SK-N-SH (cell line): ENCODE measurements at regions not wholly inside any gene's neighbourhood (a gene's known extent, or its start where the extent isn't known, plus 50 kb on each side); places are given as distances from the start of the nearest gene placed in this dataset.

Experiments used
- CTCF ChIA-PET: fragments of 300-600, 350-600 bp; formaldehyde crosslinking; extraction: SDS; loops from one replicate; lab custom pipeline; 2021; lab: Yijun Ruan, JAX
- POLR2A ChIA-PET: fragments of 350-600 bp; sonication (Branson Sonifier 250); formaldehyde crosslinking; extraction: SDS; loops from one replicate; lab custom pipeline; 2020; ENCODE audit warnings: antibody characterized with exemption, inconsistent platforms; lab: Yijun Ruan, JAX
- DNase-seq: peaks from one replicate; pipeline ENCODE4 v3.0.0; 2012
- H2AFZ ChIP-seq: fragments of 200-600 bp; sonication (generic); 2 replicates; pipeline ENCODE4 v1.8.1; 2016; ENCODE audit warnings: antibody characterized with exemption, mild to moderate bottlenecking, low read depth
- H3F3A ChIP-seq: fragments of 200-600 bp; sonication (generic); replicated peaks from 2 replicates; pipeline ENCODE3; 2016; ENCODE audit warnings: antibody characterized with exemption, mild to moderate bottlenecking; ENCODE audit not compliant: insufficient read depth
- H3K27ac ChIP-seq, 2 experiments: fragments of 200-500 bp in 1 of 2; fragments of 200-600 bp in 1 of 2; sonication (Bioruptor generic) in 1 of 2; sonication (generic), shearing (Covaris generic) in 1 of 2; 2 replicates each; pipeline versions ENCODE4 v1.5.1 to v1.6.1; 2014 to 2016; ENCODE audit warnings: low read depth in 2 of 2, inconsistent platforms in 1 of 2, low read length in 1 of 2, mild to moderate bottlenecking in 1 of 2, mixed read lengths in 1 of 2
- H3K27me3 ChIP-seq: fragments of 200-600 bp; sonication (generic), shearing (Covaris generic); 2 replicates; pipeline ENCODE4 v1.6.1; 2016; ENCODE audit warnings: mixed run types; ENCODE audit not compliant: insufficient read depth
- H3K36me3 ChIP-seq, 2 experiments: fragments of 200-500 bp in 1 of 2; fragments of 200-600 bp in 1 of 2; sonication (Bioruptor generic) in 1 of 2; sonication (generic) in 1 of 2; replicated peaks in 1 of 2; 2 replicates each; pipeline versions ENCODE3 to v1.5.1; 2014 to 2016; ENCODE audit warnings: low read length in 1 of 2, mild to moderate bottlenecking in 1 of 2; ENCODE audit not compliant: insufficient read depth in 2 of 2, control insufficient read depth in 1 of 2
- H3K4me1 ChIP-seq, 2 experiments: fragments of 200-500 bp in 1 of 2; fragments of 200-600 bp in 1 of 2; sonication (Bioruptor generic) in 1 of 2; sonication (generic), shearing (Covaris generic) in 1 of 2; 2 replicates each; pipeline versions ENCODE4 v1.5.1 to v1.6.1; 2014 to 2016; ENCODE audit warnings: low read depth in 1 of 2, low read length in 1 of 2, mixed run types in 1 of 2; ENCODE audit not compliant: insufficient read depth in 2 of 2, control insufficient read depth in 1 of 2
- H3K4me2 ChIP-seq: fragments of 200-600 bp; sonication (generic), shearing (Covaris generic); 2 replicates; pipeline ENCODE4 v1.6.1; 2017; ENCODE audit warnings: mixed run types
- H3K4me3 ChIP-seq, 2 experiments: fragments of 200-500 bp in 1 of 2; fragments of 200-600 bp in 1 of 2; sonication (Bioruptor generic) in 1 of 2; sonication (generic), shearing (Covaris generic) in 1 of 2; 2 replicates each; pipeline versions ENCODE4 v1.5.1 to v1.8.1; 2014 to 2016; ENCODE audit warnings: low read depth in 2 of 2, inconsistent platforms in 1 of 2, low read length in 1 of 2, mild to moderate bottlenecking in 1 of 2, mixed read lengths in 1 of 2, moderate library complexity in 1 of 2
- H3K79me2 ChIP-seq: fragments of 200-600 bp; sonication (generic); 2 replicates; pipeline ENCODE4 v1.8.1; 2017; ENCODE audit warnings: mild to moderate bottlenecking; ENCODE audit not compliant: insufficient read depth
- H3K9ac ChIP-seq: fragments of 200-600 bp; sonication (generic); 2 replicates; pipeline ENCODE4 v1.6.1; 2017; ENCODE audit warnings: mixed run types
- H3K9me2 ChIP-seq: fragments of 200-600 bp; sonication (generic); 2 replicates; pipeline ENCODE4 v1.6.1; 2017; ENCODE audit warnings: mixed run types
- H3K9me3 ChIP-seq: fragments of 200-600 bp; sonication (generic); 2 replicates; pipeline ENCODE4 v1.6.1; 2017; ENCODE audit warnings: mixed run types, mild to moderate bottlenecking, moderate library complexity
- H4K20me1 ChIP-seq: fragments of 200-600 bp; sonication (generic); 2 replicates; pipeline ENCODE4 v1.6.1; 2017; ENCODE audit warnings: mild to moderate bottlenecking, mixed run types; ENCODE audit not compliant: insufficient read depth
- CHD2 ChIP-seq: fragments of 150-350 bp; IDR thresholded peaks from 2 replicates; pipeline ENCODE4 v1.6.1; 2018; ENCODE audit warnings: low read length; ENCODE audit not compliant: partially characterized antibody
- EZH2phosphoT487 ChIP-seq: fragments of 200-600 bp; sonication (generic); IDR thresholded peaks from 2 replicates; pipeline ENCODE4 v1.6.1; 2017; ENCODE audit warnings: low read depth, mixed run types, mild to moderate bottlenecking, antibody characterized with exemption, moderate library complexity, borderline replicate concordance
- FOSL2 ChIP-seq: IDR thresholded peaks from 2 replicates; pipeline ENCODE4 v1.4.0; 2012; ENCODE audit warnings: low read depth, mild to moderate bottlenecking, moderate library complexity, borderline replicate concordance
- FOXM1 ChIP-seq: IDR thresholded peaks from 2 replicates; pipeline ENCODE4 v1.4.0; 2012; ENCODE audit warnings: low read depth, mild to moderate bottlenecking
- GABPA ChIP-seq: IDR thresholded peaks from 2 replicates; pipeline ENCODE4 v1.4.0; 2012; ENCODE audit warnings: low read depth, mild to moderate bottlenecking
- IRF3 ChIP-seq: fragments of 150-350 bp; IDR thresholded peaks from 2 replicates; pipeline ENCODE4 v1.6.1; 2016; ENCODE audit warnings: mild to moderate bottlenecking, low read depth, low read length
- JUND ChIP-seq: IDR thresholded peaks from 2 replicates; pipeline ENCODE4 v1.4.0; 2012
- MEF2A ChIP-seq: IDR thresholded peaks from 2 replicates; pipeline ENCODE4 v1.4.0; 2012; ENCODE audit warnings: low read depth, borderline replicate concordance
- MXI1 ChIP-seq: IDR thresholded peaks from 2 replicates; pipeline ENCODE4 v1.6.1; 2012; ENCODE audit warnings: mild to moderate bottlenecking, low read depth, low read length, improper control_type of control experiment
- NFIC ChIP-seq: IDR thresholded peaks from 2 replicates; pipeline ENCODE4 v1.4.0; 2012; ENCODE audit warnings: borderline replicate concordance
- REST ChIP-seq: IDR thresholded peaks from 2 replicates; pipeline ENCODE4 v1.6.1; 2012; ENCODE audit warnings: mild to moderate bottlenecking, low read depth, low read length, moderate library complexity
- RFX5 ChIP-seq: IDR thresholded peaks from 2 replicates; pipeline ENCODE4 v1.6.1; 2012; ENCODE audit warnings: mild to moderate bottlenecking, improper control_type of control experiment, low read length
- RXRA ChIP-seq: IDR thresholded peaks from 2 replicates; pipeline ENCODE4 v1.4.0; 2012; ENCODE audit warnings: low read depth, mild to moderate bottlenecking, borderline replicate concordance
- SIN3A ChIP-seq: IDR thresholded peaks from 2 replicates; pipeline ENCODE4 v1.6.1; 2012; ENCODE audit warnings: low read depth, mild to moderate bottlenecking, low read length, moderate library complexity, borderline replicate concordance
- SMC3 ChIP-seq: IDR thresholded peaks from 2 replicates; pipeline ENCODE4 v1.6.1; 2012; ENCODE audit warnings: low read depth, low read length, improper control_type of control experiment
- TAF1 ChIP-seq: IDR thresholded peaks from 2 replicates; pipeline ENCODE4 v1.6.1; 2012; ENCODE audit warnings: low read depth, mild to moderate bottlenecking, low read length, moderate library complexity, borderline replicate concordance
- YY1 ChIP-seq: IDR thresholded peaks from 2 replicates; pipeline ENCODE4 v1.4.0; 2012; ENCODE audit warnings: low read depth, mild to moderate bottlenecking
- WGBS: methylation state at CpG from one replicate; pipeline ENCODE4 v1.1.6; 2017; ENCODE audit warnings: low lambda C conversion rate; 5-methylcytosine and 5-hydroxymethylcytosine counted together
- TF ChIP-seq, protein P1 (sequence below): IDR thresholded peaks from 2 replicates; pipeline ENCODE4 v1.4.0; 2012; ENCODE audit warnings: low read depth, borderline replicate concordance
- TF ChIP-seq, protein P2 (sequence below): IDR thresholded peaks from 2 replicates; pipeline ENCODE4 v1.4.0; 2012; ENCODE audit warnings: low read depth
- TF ChIP-seq, protein P3 (sequence below): fragments of 150-350 bp; IDR thresholded peaks from 2 replicates; pipeline ENCODE4 v1.6.1; 2017; ENCODE audit warnings: antibody characterized with exemption, low read length, low read depth, borderline replicate concordance

- TF ChIP-seq EZH2phosphoT487, result no peak
- TF ChIP-seq IRF3, result no peak
- no peak for TF ChIP-seq MXI1
- TF ChIP-seq YY1, result no peak
- TF ChIP-seq FOSL2, result no peak
- TF ChIP-seq, all 33 proteins: peak for 0
These were observed 549.4 kb downstream of the TRIB2 start (continued) for GRCh38 chr2:13266166-13266565.

GRCh38 chr2:13284688-13285087 lies 568.0 kb downstream of the TRIB2 start:
- H3K79me2 ChIP-seq, result no peaks in the 10 kb centered on the region
- WGBS, result 41% methylated on average over 8 of the region's 8 CpGs
- ChIA-PET POLR2A (no interaction called here), CTCF (no interaction called here)
- H3K27me3 ChIP-seq, result no peaks in the 10 kb centered on the region
- H3K27ac ChIP-seq, result no peak overlapping the region
- H3K4me3 ChIP-seq, result no peak overlapping the region
- H3K4me2 ChIP-seq, result no peak overlapping the region
- H2AFZ ChIP-seq, result no peak overlapping the region
- no peaks in the 10 kb centered on the region for H4K20me1 ChIP-seq
- no peaks in the 10 kb centered on the region for H3K9me2 ChIP-seq
- TF ChIP-seq YY1 (no peak), GABPA (no peak), SIN3A (no peak), RFX5 (no peak), REST (no peak), FOSL2 (no peak), MXI1 (no peak), SMC3 (no peak), IRF3 (no peak), TAF1 (no peak), CHD2 (no peak), NFIC (no peak), JUND (no peak), EZH2phosphoT487 (no peak), FOXM1 (no peak), MEF2A (no peak), RXRA (no peak)
- TF ChIP-seq, protein P1, sequence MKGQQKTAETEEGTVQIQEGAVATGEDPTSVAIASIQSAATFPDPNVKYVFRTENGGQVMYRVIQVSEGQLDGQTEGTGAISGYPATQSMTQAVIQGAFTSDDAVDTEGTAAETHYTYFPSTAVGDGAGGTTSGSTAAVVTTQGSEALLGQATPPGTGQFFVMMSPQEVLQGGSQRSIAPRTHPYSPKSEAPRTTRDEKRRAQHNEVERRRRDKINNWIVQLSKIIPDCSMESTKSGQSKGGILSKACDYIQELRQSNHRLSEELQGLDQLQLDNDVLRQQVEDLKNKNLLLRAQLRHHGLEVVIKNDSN, result no peak
- TF ChIP-seq, protein P2, sequence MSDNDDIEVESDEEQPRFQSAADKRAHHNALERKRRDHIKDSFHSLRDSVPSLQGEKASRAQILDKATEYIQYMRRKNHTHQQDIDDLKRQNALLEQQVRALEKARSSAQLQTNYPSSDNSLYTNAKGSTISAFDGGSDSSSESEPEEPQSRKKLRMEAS, result no peak
- TF ChIP-seq, protein P3, sequence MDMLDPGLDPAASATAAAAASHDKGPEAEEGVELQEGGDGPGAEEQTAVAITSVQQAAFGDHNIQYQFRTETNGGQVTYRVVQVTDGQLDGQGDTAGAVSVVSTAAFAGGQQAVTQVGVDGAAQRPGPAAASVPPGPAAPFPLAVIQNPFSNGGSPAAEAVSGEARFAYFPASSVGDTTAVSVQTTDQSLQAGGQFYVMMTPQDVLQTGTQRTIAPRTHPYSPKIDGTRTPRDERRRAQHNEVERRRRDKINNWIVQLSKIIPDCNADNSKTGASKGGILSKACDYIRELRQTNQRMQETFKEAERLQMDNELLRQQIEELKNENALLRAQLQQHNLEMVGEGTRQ, result no peak
- H3F3A ChIP-seq, result peaks cover 4% of the 10 kb centered on the region
- H3K36me3 ChIP-seq, result no peaks in the 10 kb centered on the region
- no peaks in the 10 kb centered on the region for H3K4me1 ChIP-seq
- no peak for DNase-seq
- H3K9me3 ChIP-seq, result no peaks in the 10 kb centered on the region
- no peak overlapping the region for H3K9ac ChIP-seq
